Erythroblast (primary cell): ENCODE measurements at regions not wholly inside any gene's neighbourhood (a gene's known extent, or its start where the extent isn't known, plus 50 kb on each side); places are given as distances from the start of the nearest gene placed in this dataset.

Experiments used
- GATA1 ChIP-seq: IDR thresholded peaks from 2 replicates; pipeline ENCODE4 v1.6.1; 2011; ENCODE audit warnings: low read depth, mild to moderate bottlenecking, control low read depth, low read length, moderate library complexity
- POLR2A ChIP-seq: IDR thresholded peaks from 2 replicates; pipeline ENCODE4 v1.6.1; 2011; ENCODE audit warnings: mild to moderate bottlenecking, low read length

DNA sequence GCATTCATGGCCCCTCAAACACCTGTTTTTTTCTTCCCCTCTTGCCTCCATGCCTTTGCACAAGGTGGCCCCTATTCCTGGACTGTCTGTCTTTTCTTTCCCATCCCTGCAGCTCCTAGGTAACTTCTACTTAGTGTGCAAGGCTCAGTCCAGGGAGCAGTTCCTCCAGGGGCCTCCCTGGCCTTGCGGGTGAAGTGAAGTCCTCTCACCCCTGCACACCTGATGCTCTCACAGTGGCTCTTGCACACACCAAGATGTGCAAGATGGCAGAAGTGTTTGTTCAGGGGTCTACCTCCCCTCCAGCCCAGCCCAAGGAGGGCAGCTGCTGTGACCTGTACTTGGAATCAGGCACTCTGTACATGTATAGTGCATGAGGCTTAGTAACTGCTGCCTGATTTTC is 236.8 kb upstream of the HS6ST1 start:
- TF ChIP-seq POLR2A (no peak), GATA1 (no peak)
